ENCODE measurements at regions not wholly inside any gene's neighbourhood (a gene's known extent, or its start where the extent isn't known, plus 50 kb on each side); places are given as distances from the start of the nearest gene placed in this dataset.
A peak's percentile ranks its signal among the peaks of the same experiment; 100 is the strongest.
"Not testable (repeated sequence)": the region's sequence is repeated elsewhere in the genome, so short reads cannot be mapped to it uniquely, and the experiment has no call there.

- FAIRE-seq, result no peak
- DNase-seq (ENCODE audit: insufficient read length, low spot score), result no peak
Observed at GRCh38 chr21:34217263-34217662, 143.9 kb downstream of the MRPS6 start.

DNA sequence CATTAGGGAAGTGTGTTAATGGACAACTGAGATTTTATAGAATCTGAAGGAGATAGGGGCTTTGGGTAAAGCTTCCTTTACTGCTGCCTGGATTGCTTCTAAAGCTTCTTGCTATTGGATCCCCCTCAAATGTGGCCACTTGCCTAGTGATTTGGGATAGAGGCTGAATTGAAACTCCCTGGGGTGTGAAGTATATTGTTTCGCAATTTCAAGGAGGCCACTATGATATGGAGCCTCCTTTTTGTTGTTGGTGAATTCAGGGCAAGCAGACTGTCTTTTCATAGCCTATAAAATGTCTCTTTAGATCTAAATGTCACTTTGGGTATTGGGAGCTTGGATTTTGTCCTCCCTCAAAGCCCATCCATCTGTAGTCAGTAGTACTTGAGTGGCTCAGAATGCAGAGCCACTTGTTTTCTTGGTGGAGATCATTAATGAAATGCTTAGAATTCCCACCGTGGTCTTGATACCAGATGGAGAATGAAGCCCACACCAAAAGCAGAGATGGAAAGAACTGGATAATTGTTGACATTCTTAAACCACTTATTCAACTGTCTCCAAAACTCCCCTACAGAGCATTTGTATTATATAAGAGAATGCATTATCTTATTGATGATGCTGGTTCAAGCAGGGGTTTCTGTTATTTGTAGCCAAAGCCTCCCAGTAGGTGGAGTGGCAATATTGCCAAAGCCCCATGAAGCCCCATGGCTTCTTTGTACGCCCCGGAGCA is 144.3 kb upstream of the KCNE2 start:
- no peak for DNase-seq (ENCODE audit: insufficient read length, low spot score)
- FAIRE-seq, result no peak

DNA sequence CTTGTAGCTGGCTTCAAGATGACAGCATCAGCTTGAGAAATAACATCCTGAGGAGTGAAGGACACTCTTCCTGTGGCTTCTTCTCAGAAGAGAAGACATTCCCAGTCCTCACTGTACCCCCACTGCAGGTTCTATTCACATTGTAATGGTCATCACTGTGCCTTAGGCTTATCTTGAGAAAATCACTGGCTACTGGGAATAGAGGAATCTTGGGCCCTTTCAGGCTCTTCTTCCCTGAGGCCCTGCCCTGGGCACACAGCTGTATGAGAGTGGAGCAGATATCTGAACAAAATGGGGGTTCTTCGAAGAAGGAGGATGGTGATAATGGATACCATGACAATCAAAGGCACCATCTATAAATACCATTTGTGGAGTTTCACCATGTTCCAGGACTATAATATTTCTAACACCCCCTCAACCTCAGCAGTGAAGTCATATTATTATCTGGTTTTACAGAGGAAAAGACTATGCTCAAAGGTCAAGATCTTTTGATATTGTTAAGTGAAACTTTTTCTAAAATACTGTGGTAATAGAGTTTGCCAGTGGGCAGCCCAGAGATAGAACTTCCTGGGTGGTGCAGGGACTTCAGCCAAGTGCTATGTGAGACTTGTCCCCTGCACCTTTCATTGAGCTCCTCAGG is 143.1 kb upstream of the KCNE2 start:
- FAIRE-seq (no peak), DNase-seq (ENCODE audit: insufficient read length, low spot score) (no peak)

DNA sequence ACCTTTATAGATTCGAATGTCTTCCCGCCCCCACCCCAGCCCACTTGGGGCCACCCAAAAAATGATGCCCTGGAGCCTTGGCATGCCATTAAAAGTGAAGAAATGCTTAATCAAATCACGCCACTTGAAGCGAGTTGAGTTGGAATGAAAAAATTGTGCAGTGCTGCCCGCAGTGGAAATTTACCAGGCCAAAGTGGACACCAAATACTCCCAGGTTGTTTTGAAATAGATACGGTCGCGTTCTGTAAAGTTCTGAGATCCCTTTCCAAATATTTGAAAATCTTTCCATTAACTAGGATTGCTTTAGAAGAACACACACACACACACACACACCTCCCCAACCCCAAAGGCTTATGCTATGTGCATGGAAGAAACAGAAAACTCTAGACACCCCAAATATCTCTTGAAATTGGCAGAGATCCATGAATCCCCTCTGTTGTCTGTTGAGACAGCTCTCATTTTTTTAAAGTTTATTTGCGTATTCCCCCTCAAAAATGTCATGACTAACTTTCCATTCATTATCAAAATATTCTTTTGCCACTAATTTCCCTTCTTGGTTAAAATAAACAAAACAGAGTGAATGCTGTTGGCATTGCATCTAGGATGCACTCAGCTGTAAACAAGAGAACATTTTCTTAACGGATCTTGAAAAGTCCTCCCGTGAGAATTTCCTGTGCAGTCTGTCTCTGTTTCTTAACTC is 142.3 kb upstream of the KCNE2 start:
- DNase-seq (ENCODE audit: insufficient read length, low spot score) (no peak), FAIRE-seq (no peak)

GRCh38 chr21:34222031-34222335 is 141.8 kb upstream of the KCNE2 start:
- FAIRE-seq (no peak), DNase-seq (ENCODE audit: insufficient read length, low spot score) (no peak)

- FAIRE-seq (no peak), DNase-seq (ENCODE audit: insufficient read length, low spot score) (no peak)
Observed at GRCh38 chr21:34223376-34223775, 140.4 kb upstream of the KCNE2 start.

DNA sequence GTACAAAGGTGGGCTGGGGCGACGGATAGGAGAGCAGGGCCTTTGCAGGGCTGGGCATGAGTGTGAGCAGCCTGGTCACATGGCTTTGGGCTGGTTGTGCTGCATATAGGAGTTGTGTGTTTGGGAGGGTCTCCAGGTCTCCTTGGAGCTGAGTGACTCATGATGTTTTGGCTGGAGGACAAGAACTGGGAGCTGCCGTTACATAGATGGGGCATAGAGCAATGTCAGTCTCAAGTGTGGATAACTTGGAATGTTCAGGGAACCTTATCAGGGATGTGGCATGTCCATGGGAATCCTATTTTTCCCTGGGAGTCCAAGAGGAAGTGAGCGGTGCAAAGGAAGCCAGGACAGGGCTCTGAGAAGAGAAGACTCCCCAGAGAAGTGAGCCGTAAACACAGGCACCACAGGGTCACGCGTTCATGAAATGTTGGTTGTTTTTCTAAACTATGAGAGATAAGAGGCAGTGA is 136.4 kb upstream of the KCNE2 start:
- DNase-seq (ENCODE audit: insufficient read length, low spot score) (no peak), FAIRE-seq (no peak)

DNA sequence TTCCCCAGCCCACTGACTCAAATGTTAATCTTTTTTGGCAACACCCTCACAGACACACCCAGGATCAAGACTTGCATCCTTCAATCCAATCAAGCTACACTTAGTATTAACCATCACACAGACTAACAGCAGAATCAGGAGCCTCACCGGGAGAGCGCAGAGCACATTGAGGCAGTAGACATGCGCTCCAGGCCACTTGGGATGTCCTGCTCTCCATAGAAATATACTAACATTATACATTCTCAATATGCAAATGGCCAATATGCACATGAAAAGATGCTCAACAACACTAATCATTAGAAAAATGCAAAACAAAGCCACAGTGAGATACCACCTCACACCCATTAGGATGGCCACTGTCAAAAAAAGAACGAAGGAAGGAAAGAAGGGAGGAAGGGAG is 135.0 kb upstream of the KCNE2 start:
- no peak for FAIRE-seq
- no peak for DNase-seq (ENCODE audit: insufficient read length, low spot score)

DNA sequence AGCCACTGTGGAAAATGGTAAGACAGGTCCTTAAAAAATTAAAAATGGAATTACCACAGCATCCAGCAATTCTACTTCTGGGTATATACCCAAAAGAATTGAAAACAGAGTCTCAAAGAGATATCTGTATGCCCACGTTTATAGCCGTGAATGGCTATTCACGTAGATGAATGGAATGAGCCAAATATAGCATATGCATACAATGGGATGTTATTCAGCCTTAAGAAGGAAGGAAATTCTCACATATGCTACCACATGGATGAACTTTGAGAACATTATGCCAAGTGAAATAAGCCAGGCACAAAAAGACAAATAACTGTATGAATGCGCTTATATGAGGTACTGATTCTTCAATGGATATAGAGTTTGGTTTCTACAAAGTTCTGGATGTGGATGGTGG is 134.5 kb upstream of the KCNE2 start:
- FAIRE-seq (no peak), DNase-seq (ENCODE audit: insufficient read length, low spot score) (no peak)

- not testable (repeated sequence) for FAIRE-seq; DNase-seq (ENCODE audit: insufficient read length, low spot score)
Observed at GRCh38 chr21:34233741-34234140, 130.1 kb upstream of the KCNE2 start.

GRCh38 chr21:34235514-34235913 is 128.3 kb upstream of the KCNE2 start:
- DNase-seq (ENCODE audit: insufficient read length, low spot score), result no peak
- no peak for FAIRE-seq

- DNase-seq (ENCODE audit: insufficient read length, low spot score) (no peak), FAIRE-seq (no peak)
Observed at GRCh38 chr21:34242973-34243372, 120.8 kb upstream of the KCNE2 start.

DNA sequence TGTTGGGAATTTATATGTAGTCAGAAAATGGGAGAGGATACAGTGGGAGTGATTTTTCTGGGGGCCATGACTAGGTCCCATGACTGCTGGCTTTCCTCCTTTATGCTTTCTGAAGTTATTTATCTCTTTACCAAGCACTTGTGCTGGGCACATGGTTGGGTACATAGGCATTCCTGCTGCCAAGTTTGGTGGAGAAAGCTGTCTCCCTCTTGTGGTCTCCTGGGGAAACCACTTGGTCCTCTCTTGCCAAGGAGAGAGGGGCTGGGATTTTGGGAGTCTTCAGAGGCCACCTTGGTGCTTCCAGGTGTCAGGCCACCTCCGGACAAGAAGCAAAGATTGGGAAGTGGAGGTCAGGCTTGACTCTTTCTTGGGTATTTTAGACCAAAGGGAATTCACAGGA is 120.2 kb upstream of the KCNE2 start:
- DNase-seq (ENCODE audit: insufficient read length, low spot score) (peak; percentile 17), FAIRE-seq (no peak)

- FAIRE-seq, result no peak
- DNase-seq (ENCODE audit: insufficient read length, low spot score), result no peak
Observed at GRCh38 chr21:34252751-34253150, 111.1 kb upstream of the KCNE2 start.

DNA sequence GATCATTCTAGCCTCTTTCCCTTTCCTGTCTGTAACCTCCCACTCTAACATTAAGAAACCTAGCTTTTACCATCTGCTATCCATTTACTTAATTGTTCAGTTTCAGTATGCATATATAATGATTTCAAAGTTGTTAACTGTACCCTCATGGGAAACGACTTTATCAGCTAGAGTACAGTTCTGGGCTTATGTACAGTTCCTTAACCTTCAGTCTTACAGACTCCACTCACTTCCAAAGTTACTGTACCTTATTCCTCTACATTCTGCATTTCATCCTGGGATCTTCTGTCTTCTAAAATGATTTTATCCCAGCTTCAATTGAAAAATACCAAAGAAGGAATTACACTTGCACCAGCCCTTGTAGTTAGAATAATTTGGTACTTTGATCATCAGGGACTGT is 108.7 kb upstream of the KCNE2 start:
- FAIRE-seq, result no peak

DNA sequence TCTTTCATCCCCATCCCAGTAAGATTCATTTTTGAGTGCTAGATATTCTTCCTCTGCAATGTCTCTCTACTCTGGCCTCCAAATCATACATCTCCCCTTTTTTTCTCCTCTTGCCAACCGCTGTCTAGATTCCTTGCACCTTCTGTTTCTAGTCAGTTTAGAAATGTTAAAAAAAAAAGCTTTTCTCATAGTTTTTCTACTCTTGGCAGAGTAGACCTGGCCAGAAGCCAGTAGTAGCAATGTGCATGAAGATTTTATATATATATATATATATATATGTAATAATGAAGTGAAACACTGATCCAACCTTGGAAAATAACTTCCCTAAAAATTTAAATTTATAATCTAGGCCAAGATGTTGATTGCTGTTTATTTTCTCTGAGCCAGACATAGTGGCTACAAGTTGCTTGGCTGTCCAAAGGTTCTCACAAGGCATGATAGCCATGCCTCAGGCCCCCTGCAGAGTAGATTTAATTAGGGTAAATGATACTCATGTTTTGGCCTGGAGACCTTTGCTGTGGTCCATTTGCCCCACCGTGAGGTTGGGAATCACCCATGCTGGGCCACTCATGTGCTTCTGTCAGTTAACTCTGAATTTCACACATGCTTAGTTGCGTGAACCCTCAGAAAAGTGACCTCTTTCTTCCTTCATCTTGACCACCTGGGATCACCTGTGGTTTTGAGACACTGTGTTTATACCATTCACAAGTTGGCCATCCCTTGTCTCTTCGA is 103.4 kb upstream of the KCNE2 start:
- FAIRE-seq (no peak), DNase-seq (ENCODE audit: insufficient read length, low spot score) (no peak)

More for the DNA sequence above, 108.7 kb upstream of the KCNE2 start:
- DNase-seq (ENCODE audit: insufficient read length, low spot score), result no peak

GRCh38 chr21:34261841-34262468 is 101.9 kb upstream of the KCNE2 start:
- DNase-seq (ENCODE audit: insufficient read length, low spot score), result no peak
- no peak for FAIRE-seq

DNA sequence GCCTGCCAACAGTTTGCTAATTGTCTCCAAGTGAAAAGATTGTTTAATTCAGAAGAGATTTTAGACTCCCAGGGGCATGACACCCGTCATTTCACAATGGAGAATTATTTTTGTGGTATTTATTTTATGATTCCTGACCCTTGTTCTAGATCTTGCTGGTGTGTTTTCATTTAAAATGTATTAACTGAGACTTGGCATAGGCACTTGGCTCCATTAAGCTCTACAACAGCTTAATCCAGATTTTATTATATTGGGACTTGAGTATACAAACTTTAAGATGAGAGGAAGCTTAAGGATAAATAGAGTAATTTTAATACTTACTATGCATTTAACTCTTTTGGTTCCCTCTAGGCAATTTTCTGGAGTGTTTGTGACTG is 101.3 kb upstream of the KCNE2 start:
- FAIRE-seq, result no peak
- no peak for DNase-seq (ENCODE audit: insufficient read length, low spot score)

DNA sequence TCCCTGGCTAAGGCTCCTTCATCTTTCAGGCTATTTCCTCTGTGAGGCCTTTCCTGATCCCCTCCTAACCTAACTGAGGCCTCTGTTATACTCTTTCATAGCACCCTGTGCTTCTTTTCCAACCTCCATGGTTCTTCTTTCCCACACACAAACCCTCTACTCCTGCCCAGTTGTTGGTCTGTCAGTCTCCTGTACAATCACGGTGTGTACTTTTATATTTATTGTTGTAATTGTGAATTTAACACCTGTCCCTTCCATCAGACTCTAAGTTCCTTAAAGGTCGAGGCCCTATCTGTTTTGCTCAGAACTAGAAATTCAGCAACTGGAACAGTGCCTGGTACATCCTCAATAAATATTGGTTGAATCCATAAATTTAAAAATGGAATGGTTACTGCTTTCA is 100.2 kb upstream of the KCNE2 start:
- no peak for DNase-seq (ENCODE audit: insufficient read length, low spot score)

DNA sequence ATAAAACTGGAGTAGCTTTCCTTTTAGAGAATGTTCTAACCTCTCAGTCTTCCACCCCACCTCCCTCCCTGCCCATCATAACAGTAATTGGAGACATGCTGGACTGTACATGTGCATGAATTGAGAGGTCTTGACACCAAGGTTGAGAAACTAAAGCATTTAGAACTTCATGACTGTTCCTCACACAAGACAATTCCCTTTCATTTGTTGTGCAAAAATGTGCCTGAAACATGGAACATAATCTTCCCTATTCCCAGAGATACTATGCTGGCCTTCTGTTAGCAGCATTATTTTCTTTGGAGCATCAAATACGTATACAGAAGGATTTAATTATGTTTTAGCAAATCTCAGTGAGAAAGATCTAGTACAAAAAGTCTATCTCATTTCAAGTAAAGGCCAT is 97.5 kb upstream of the KCNE2 start:
- FAIRE-seq (no peak), DNase-seq (ENCODE audit: insufficient read length, low spot score) (no peak)

More for the DNA sequence above, 100.2 kb upstream of the KCNE2 start:
- no peak for FAIRE-seq

DNA sequence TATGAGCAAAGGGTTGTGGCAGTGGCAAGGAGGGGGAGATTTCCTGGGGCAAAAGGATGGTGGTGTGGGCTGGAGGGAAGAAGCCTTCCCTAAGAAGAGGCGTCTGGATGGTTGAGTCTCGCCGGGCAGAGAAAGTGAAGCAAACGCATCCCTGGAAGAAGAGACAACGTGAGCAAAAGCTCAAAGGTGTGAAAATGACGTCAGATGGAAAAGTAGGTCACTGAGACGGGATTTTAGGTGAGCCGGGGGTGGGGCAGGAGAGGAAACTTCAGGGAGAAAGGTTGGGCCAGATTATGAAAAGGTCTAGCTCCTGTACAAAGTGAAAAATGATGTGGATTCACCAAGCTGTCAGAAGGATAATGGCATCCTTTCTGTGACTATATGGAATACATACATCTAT is 95.3 kb upstream of the KCNE2 start:
- no peak for FAIRE-seq
- DNase-seq (ENCODE audit: insufficient read length, low spot score), result no peak
